ENCODE measurements at regions not wholly inside any gene's neighbourhood (a gene's known extent, or its start where the extent isn't known, plus 50 kb on each side); places are given as distances from the start of the nearest gene placed in this dataset.

GRCh38 chr1:3968851-3969250 lies 68.8 kb upstream of the C1orf174 start:
- TF ChIP-seq CTCF (conservative IDR thresholded peaks at IDR 0.05; ENCODE audit: control insufficient read depth, insufficient read depth, low read depth, low read length): no peak
- no peak for DNase-seq (ENCODE audit: low read depth)

GRCh38 chr1:3971981-3972380 lies 71.9 kb upstream of the C1orf174 start:
- no peak for DNase-seq (ENCODE audit: low read depth)
- TF ChIP-seq CTCF (conservative IDR thresholded peaks at IDR 0.05; ENCODE audit: control insufficient read depth, insufficient read depth, low read depth, low read length): no peak

More at GRCh38 chr1:3968851-3969250, 68.8 kb upstream of the C1orf174 start:
- H3K4me3 ChIP-seq (ENCODE audit: control insufficient read depth, low read depth, low read length): no peak overlapping the region

GRCh38 chr1:3975903-3976630 lies 76.0 kb upstream of the C1orf174 start:
- DNase-seq (ENCODE audit: low read depth): no peak
- H3K4me3 ChIP-seq (ENCODE audit: control insufficient read depth, low read depth, low read length): no peak overlapping the region
- no peak for TF ChIP-seq CTCF (conservative IDR thresholded peaks at IDR 0.05; ENCODE audit: control insufficient read depth, insufficient read depth, low read depth, low read length)

More at GRCh38 chr1:3971981-3972380, 71.9 kb upstream of the C1orf174 start:
- no peak overlapping the region for H3K4me3 ChIP-seq (ENCODE audit: control insufficient read depth, low read depth, low read length)

GRCh38 chr1:3976821-3977220 lies 76.7 kb upstream of the C1orf174 start:
- no peak for TF ChIP-seq CTCF (conservative IDR thresholded peaks at IDR 0.05; ENCODE audit: control insufficient read depth, insufficient read depth, low read depth, low read length)
- DNase-seq (ENCODE audit: low read depth): no peak

GRCh38 chr1:3978196-3978989 lies 78.3 kb upstream of the C1orf174 start:
- TF ChIP-seq CTCF (conservative IDR thresholded peaks at IDR 0.05; ENCODE audit: control insufficient read depth, insufficient read depth, low read depth, low read length): no peak
- H3K4me3 ChIP-seq (ENCODE audit: control insufficient read depth, low read depth, low read length): no peak overlapping the region
- no peak for DNase-seq (ENCODE audit: low read depth)

More at GRCh38 chr1:3976821-3977220, 76.7 kb upstream of the C1orf174 start:
- H3K4me3 ChIP-seq (ENCODE audit: control insufficient read depth, low read depth, low read length): no peak overlapping the region

GRCh38 chr1:3978990-3979325 lies 78.9 kb upstream of the C1orf174 start:
- no peak overlapping the region for H3K4me3 ChIP-seq (ENCODE audit: control insufficient read depth, low read depth, low read length)
- no peak for DNase-seq (ENCODE audit: low read depth)
- TF ChIP-seq CTCF (conservative IDR thresholded peaks at IDR 0.05; ENCODE audit: control insufficient read depth, insufficient read depth, low read depth, low read length): no peak
